Activated B cell treated with CpG ODN at 0.5 μM for 24 hours (primary cell): ENCODE measurements at regions not wholly inside any gene's neighbourhood (a gene's known extent, or its start where the extent isn't known, plus 50 kb on each side); places are given as distances from the start of the nearest gene placed in this dataset.

Experiments
- ATAC-seq: fragments of 200-7000 bp; cut with Tn5 transposase; one replicate; pipeline ENCODE4 v1.10.0; 2021; ENCODE audit warnings: low read depth, mild to moderate bottlenecking, moderate library complexity
- CTCF ChIA-PET: fragments of 350-600 bp; sonication (Branson Sonifier 250); formaldehyde crosslinking; loops from one replicate; lab custom pipeline; 2021; ENCODE audit warnings: antibody characterized with exemption; lab: Charles Lee
- POLR2A ChIA-PET: fragments of 350-600 bp; sonication (Branson Sonifier 250); formaldehyde crosslinking; loops from one replicate; lab custom pipeline; 2021; ENCODE audit warnings: antibody characterized with exemption; lab: Charles Lee
- DNase-seq: peaks from one replicate; pipeline ENCODE4 v3.0.0; 2022
- H3K27ac Mint-ChIP-seq: one replicate; pipeline ENCODE4 v1.8.0; 2020; ENCODE audit warnings: mixed read lengths
- H3K27me3 Mint-ChIP-seq: one replicate; pipeline ENCODE4 v1.8.0; 2021; ENCODE audit warnings: mixed read lengths
- H3K36me3 Mint-ChIP-seq: one replicate; pipeline ENCODE4 v1.8.0; 2021; ENCODE audit warnings: low read depth, mixed read lengths
- H3K4me1 Mint-ChIP-seq: one replicate; pipeline ENCODE4 v1.8.0; 2021; ENCODE audit warnings: mixed read lengths
- H3K4me3 Mint-ChIP-seq: one replicate; pipeline ENCODE4 v1.8.0; 2020; ENCODE audit warnings: mild to moderate bottlenecking, mixed read lengths
- H3K9me3 Mint-ChIP-seq: one replicate; pipeline ENCODE4 v1.8.0; 2020; ENCODE audit warnings: mixed read lengths
- intact Hi-C: fragments of 100-400 bp; cut with micrococcal nuclease; formaldehyde crosslinking; loops from one replicate; pipeline ENCODE4 v1.15.1; 2024
- TF ChIP-seq, protein P1 (sequence below): fragments of 200-600 bp; IDR thresholded peaks from one replicate; pipeline ENCODE4 v1.8.0; 2022; ENCODE audit warnings: antibody characterized with exemption, mild to moderate bottlenecking

DNA sequence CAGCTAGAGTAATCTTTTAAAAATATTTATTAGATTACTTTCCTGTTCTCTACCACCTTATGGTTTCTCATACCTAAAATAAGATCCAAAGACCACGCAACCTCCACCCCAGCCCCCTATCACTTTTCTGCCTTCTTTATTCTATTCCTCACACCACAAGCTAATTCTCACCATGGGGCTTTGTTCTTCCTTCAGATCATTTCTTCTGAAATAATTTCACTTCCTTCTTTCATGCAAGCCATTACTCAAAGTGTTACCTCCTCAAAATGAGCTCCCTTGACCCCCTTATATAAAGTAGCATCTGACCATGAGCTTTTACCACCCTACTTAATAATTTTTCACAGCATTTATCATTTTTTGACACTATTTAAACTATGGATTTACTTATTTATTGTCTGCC is 233.2 kb upstream of the TMCO5A start:
- peaks cover 3% of the 10 kb centered on the region for H3K9me3 Mint-ChIP-seq

DNA sequence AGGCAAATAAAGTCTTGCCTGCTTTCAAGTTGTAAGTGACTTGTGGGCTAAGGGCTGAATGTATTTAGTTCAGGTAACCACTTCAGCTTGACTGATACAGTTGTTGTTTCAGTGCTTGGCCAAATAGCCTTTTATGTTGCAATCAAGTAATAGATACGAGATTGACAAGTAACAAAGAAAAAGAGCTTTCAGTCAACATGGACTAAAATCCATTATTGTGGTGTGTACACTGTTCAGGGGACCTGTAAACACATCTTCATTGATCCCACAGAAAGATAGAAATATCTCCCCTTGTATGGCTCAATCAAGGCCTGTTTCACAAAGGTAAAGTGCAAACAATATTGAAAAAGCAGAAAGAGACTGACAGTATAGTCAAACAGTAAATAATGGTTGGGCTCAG is 224.8 kb upstream of the TMCO5A start:
- no peaks in the 10 kb centered on the region for H3K4me1 Mint-ChIP-seq
- H3K9me3 Mint-ChIP-seq, result no peaks in the 10 kb centered on the region
- no peaks in the 10 kb centered on the region for H3K27me3 Mint-ChIP-seq
- POLR2A ChIA-PET, result no interaction called here
- ATAC-seq (no peak), DNase-seq (no peak)
- no peak overlapping the region for H3K4me3 Mint-ChIP-seq
- TF ChIP-seq, protein P1, sequence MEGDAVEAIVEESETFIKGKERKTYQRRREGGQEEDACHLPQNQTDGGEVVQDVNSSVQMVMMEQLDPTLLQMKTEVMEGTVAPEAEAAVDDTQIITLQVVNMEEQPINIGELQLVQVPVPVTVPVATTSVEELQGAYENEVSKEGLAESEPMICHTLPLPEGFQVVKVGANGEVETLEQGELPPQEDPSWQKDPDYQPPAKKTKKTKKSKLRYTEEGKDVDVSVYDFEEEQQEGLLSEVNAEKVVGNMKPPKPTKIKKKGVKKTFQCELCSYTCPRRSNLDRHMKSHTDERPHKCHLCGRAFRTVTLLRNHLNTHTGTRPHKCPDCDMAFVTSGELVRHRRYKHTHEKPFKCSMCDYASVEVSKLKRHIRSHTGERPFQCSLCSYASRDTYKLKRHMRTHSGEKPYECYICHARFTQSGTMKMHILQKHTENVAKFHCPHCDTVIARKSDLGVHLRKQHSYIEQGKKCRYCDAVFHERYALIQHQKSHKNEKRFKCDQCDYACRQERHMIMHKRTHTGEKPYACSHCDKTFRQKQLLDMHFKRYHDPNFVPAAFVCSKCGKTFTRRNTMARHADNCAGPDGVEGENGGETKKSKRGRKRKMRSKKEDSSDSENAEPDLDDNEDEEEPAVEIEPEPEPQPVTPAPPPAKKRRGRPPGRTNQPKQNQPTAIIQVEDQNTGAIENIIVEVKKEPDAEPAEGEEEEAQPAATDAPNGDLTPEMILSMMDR, result no peak
- no peaks in the 10 kb centered on the region for H3K36me3 Mint-ChIP-seq
- H3K27ac Mint-ChIP-seq, result no peak overlapping the region
- intact Hi-C loops, result no loop called here
- CTCF ChIA-PET, result no interaction called here

More for the DNA sequence above, 233.2 kb upstream of the TMCO5A start:
- ChIA-PET CTCF (no interaction called here), POLR2A (no interaction called here)
- H3K4me3 Mint-ChIP-seq, result no peak overlapping the region
- H3K27me3 Mint-ChIP-seq, result no peaks in the 10 kb centered on the region
- no peak for DNase-seq
- H3K4me1 Mint-ChIP-seq, result no peaks in the 10 kb centered on the region
- ATAC-seq, result no peak
- TF ChIP-seq, protein P1, result no peak
- H3K36me3 Mint-ChIP-seq, result no peaks in the 10 kb centered on the region
- intact Hi-C loops, result no loop called here
- no peak overlapping the region for H3K27ac Mint-ChIP-seq

DNA sequence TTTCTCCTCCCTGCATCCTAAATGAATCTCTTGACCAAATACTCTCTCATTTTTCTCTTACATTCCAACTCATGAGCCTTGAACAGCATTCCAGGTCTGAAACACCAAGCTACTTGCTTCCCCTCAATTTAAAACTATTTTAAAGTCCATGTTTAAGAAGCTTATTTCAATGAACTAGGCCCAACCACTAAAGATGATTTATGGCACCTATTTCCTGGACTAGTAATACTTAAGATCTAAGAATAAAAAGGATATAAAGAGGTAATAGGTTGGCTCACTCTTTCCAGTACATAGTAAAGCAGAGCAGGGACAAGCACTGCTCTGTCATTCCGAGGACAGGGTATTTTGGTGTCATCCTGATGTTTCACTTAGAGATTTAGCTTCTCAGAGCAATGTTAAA is 219.3 kb upstream of the TMCO5A start:
- CTCF ChIA-PET, result no interaction called here
- Mint-ChIP-seq H3K4me1 (no peaks in the 10 kb centered on the region), H3K4me3 (no peak overlapping the region), H3K9me3 (no peaks in the 10 kb centered on the region), H3K36me3 (no peaks in the 10 kb centered on the region), H3K27ac (no peak overlapping the region), H3K27me3 (no peaks in the 10 kb centered on the region)
- ATAC-seq (no peak), DNase-seq (no peak)
- POLR2A ChIA-PET, result no interaction called here
- TF ChIP-seq, protein P1, result no peak
- intact Hi-C loops, result no loop called here

DNA sequence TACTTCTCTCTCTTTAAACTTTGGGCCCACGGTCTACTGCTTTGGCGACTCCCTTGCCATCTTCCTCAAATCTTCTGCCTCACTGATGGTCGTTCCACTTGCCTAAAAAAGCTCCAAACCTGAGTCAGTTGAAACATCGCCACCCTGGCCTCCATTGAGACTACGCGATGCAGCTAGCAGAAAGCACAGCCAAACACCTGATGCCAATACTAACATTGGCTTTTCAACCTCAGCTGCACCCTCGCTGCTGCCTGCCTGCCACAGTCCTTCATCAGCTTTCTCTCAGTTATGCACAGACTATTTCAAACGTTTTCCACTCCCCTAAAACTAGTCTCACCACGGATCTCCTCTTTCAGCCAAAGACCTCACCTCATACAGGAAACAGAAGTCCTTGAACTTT is 214.2 kb upstream of the TMCO5A start:
- ATAC-seq (no peak), DNase-seq (no peak)
- Mint-ChIP-seq H3K4me1 (no peaks in the 10 kb centered on the region), H3K9me3 (no peaks in the 10 kb centered on the region), H3K27me3 (no peaks in the 10 kb centered on the region), H3K27ac (no peak overlapping the region), H3K36me3 (no peaks in the 10 kb centered on the region), H3K4me3 (no peak overlapping the region)
- intact Hi-C loops, result no loop called here
- ChIA-PET CTCF (no interaction called here), POLR2A (no interaction called here)
- TF ChIP-seq, protein P1, result no peak

DNA sequence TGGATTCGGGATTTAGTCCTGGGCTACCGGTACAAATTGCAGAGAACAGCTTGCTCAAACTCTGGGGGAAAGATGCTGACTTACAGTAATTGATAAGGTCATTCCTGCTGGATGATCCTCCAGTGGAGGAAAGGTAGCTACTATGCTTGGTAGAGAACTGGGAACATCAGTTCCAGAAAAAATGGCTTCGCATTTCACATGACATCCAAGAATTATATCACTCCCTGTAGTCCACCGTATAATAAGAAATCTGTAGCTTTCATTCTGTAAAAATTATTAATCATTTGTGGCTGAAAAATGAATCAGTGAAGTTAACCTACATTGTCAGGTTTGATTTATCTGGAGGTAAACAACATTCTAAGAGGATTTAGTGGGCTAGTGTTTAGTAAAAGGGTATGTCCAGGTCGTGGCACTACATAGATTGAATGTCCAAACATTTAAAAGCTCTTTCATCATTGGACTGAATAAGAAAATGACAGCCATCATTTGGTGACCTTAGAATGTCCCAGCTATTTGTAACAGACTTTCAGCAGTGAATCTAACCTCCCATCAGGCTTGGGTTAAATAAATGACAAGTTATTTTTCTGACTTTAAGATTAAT is 203.2 kb upstream of the TMCO5A start:
- no peak for DNase-seq
- H3K4me1 Mint-ChIP-seq, result no peaks in the 10 kb centered on the region
- ATAC-seq, result no peak
- ChIA-PET POLR2A (no interaction called here), CTCF (no interaction called here)
- no peaks in the 10 kb centered on the region for H3K27me3 Mint-ChIP-seq
- TF ChIP-seq, protein P1, result no peak
- no peak overlapping the region for H3K27ac Mint-ChIP-seq
- intact Hi-C loops, result no loop called here
- H3K9me3 Mint-ChIP-seq, result no peaks in the 10 kb centered on the region
- H3K36me3 Mint-ChIP-seq, result no peaks in the 10 kb centered on the region
- no peak overlapping the region for H3K4me3 Mint-ChIP-seq
